Ovary (tissue), 3 donors: ENCODE measurements at regions not wholly inside any gene's neighbourhood (a gene's known extent, or its start where the extent isn't known, plus 50 kb on each side); places are given as distances from the start of the nearest gene placed in this dataset.

ENCODE experiments used
- CTCF ChIP-seq, 3 donors: fragments of 450-650 bp in 2 of 3; fragments of 200-600 bp in 1 of 3; IDR thresholded peaks; one replicate each; pipeline versions ENCODE4 v1.5.1 to v1.8.0; 2016 to 2022; ENCODE audit warnings: antibody characterized with exemption in 3 of 3, mild to moderate bottlenecking in 1 of 3
- POLR2A ChIP-seq: fragments of 450-650 bp; IDR thresholded peaks from one replicate; pipeline ENCODE4 v1.6.1; 2017; ENCODE audit warnings: antibody characterized with exemption, mild to moderate bottlenecking, moderate library complexity
- donor health status: DM: no; HTN: no; CAD: no.

DNA sequence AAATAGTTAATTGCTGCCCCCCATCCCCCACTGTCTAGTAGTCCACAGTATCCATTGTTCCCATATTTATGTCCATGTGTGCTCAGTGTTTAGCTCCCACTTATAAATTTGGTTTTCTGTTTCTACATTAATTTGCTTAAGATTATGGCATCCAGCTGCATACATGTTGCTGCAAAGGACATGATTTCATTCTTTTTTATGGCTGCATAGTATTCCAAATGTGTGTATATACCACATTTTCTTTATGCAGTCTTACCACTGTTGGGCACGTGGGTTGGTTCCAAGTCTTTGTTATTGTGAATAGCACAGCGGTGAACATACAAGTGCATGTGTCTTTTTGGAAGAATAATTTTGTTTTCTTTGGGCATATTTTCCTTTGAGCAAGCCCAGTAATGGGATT is 113.0 kb upstream of the LNX1 start:
- TF ChIP-seq CTCF (IDR thresholded peaks at IDR 0.05) = no peak
- TF ChIP-seq POLR2A = no peak
